Ovary (tissue), 3 donors: ENCODE measurements at regions not wholly inside any gene's neighbourhood (a gene's known extent, or its start where the extent isn't known, plus 50 kb on each side); places are given as distances from the start of the nearest gene placed in this dataset.

Experiments
- POLR2A ChIP-seq: fragments of 450-650 bp; IDR thresholded peaks from one replicate; pipeline ENCODE4 v1.6.1; 2017; ENCODE audit warnings: antibody characterized with exemption, mild to moderate bottlenecking, moderate library complexity
- TF ChIP-seq, protein P1 (sequence below), 3 donors: fragments of 450-650 bp in 2 of 3; fragments of 200-600 bp in 1 of 3; IDR thresholded peaks; one replicate each; pipeline versions ENCODE4 v1.5.1 to v1.8.0; 2016 to 2022; ENCODE audit warnings: antibody characterized with exemption in 3 of 3, mild to moderate bottlenecking in 1 of 3
- donor health status: DM: no; HTN: no; CAD: no.

DNA sequence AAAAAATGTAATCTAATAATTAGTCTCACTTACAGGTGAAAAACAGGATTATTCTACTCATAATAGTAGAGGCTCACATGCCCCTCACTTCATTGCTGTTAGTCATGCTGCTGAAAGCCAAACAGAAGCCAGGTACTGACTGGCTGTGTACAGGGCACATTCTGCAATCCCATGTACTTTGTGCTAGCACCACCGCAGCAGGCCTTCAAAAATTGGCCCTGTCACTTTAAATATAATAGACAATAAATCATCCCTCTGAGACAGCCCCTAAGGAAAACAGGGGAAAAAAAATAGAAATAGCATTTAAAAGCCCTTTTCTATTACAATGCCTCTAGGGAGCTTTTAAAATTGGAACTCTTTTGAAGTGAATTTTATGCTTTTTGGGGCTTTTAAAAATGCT is 723.8 kb downstream of the TUSC7 start:
- TF ChIP-seq, protein P1, sequence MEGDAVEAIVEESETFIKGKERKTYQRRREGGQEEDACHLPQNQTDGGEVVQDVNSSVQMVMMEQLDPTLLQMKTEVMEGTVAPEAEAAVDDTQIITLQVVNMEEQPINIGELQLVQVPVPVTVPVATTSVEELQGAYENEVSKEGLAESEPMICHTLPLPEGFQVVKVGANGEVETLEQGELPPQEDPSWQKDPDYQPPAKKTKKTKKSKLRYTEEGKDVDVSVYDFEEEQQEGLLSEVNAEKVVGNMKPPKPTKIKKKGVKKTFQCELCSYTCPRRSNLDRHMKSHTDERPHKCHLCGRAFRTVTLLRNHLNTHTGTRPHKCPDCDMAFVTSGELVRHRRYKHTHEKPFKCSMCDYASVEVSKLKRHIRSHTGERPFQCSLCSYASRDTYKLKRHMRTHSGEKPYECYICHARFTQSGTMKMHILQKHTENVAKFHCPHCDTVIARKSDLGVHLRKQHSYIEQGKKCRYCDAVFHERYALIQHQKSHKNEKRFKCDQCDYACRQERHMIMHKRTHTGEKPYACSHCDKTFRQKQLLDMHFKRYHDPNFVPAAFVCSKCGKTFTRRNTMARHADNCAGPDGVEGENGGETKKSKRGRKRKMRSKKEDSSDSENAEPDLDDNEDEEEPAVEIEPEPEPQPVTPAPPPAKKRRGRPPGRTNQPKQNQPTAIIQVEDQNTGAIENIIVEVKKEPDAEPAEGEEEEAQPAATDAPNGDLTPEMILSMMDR (IDR thresholded peaks at IDR 0.05), result no peak
- no peak for TF ChIP-seq POLR2A
